Upper lobe of left lung (tissue), 6 donors: ENCODE measurements at regions not wholly inside any gene's neighbourhood (a gene's known extent, or its start where the extent isn't known, plus 50 kb on each side); places are given as distances from the start of the nearest gene placed in this dataset.

Experiments used
- ATAC-seq, 2 donors: fragments of 200-7000 bp; cut with Tn5 transposase; one replicate each; pipeline ENCODE4 v1.9.1; 2022; ENCODE audit warnings: mild to moderate bottlenecking in 2 of 2, moderate library complexity in 2 of 2; ENCODE audit not compliant: low FRiP score in 2 of 2
- DNase-seq, 2 donors: peaks; one replicate each; pipeline ENCODE4 v3.0.0-alpha.2; 2019 to 2020
- H3K27ac ChIP-seq, 4 donors: fragments of 200-600 bp; sonication (generic); one replicate each; pipeline ENCODE4 v1.5.1; 2016 to 2019
- H3K27me3 ChIP-seq, 4 donors: fragments of 200-600 bp; sonication (generic); one replicate each; pipeline ENCODE4 v1.5.1; 2017 to 2019
- H3K36me3 ChIP-seq, 4 donors: fragments of 200-600 bp; sonication (generic); one replicate each; pipeline ENCODE4 v1.5.1; 2016 to 2019
- H3K4me1 ChIP-seq, 4 donors: fragments of 200-600 bp; sonication (generic); one replicate each; pipeline ENCODE4 v1.5.1; 2018 to 2019
- H3K4me3 ChIP-seq, 4 donors: fragments of 200-600 bp; sonication (generic); one replicate each; pipeline ENCODE4 v1.5.1; 2017 to 2019; ENCODE audit warnings: mild to moderate bottlenecking in 2 of 4, moderate library complexity in 1 of 4
- H3K9me3 ChIP-seq, 4 donors: fragments of 200-600 bp; sonication (generic); one replicate each; pipeline ENCODE4 v1.5.1; 2018 to 2019
- EP300 ChIP-seq, 4 donors: sonication (generic); formaldehyde crosslinking; IDR thresholded peaks; one replicate each; pipeline ENCODE4 v1.5.1; 2017; ENCODE audit warnings: antibody characterized with exemption in 4 of 4, control low read depth in 2 of 4
- POLR2A ChIP-seq, 4 donors: fragments of 450-650 bp; IDR thresholded peaks; one replicate each; pipeline ENCODE4 v1.5.1; 2016 to 2017; ENCODE audit warnings: antibody characterized with exemption in 4 of 4, mild to moderate bottlenecking in 2 of 4
- POLR2AphosphoS5 ChIP-seq, 2 donors: sonication (generic); formaldehyde crosslinking; IDR thresholded peaks; one replicate each; pipeline ENCODE4 v1.5.1; 2017; ENCODE audit warnings: antibody characterized with exemption in 2 of 2
- WGBS, 2 donors: methylation state at CpG; one replicate each; pipeline ENCODE4 v1.1.5; 2017 to 2018; 5-methylcytosine and 5-hydroxymethylcytosine counted together
- TF ChIP-seq, protein P1 (sequence below), 6 experiments: fragments of 450-650 bp in 4 of 6; fragments of 200-600 bp in 2 of 6; sonication (generic) in 2 of 6; IDR thresholded peaks; one replicate each; pipeline ENCODE4 v1.5.1; 2016 to 2019; ENCODE audit warnings: antibody characterized with exemption in 6 of 6
- donor health status: DM: no; HTN: no; CAD: no; lungs with moderate emphysema.
- donor health status: DM: no; HTN: yes; CAD: no; lungs with severe emphysema.

DNA sequence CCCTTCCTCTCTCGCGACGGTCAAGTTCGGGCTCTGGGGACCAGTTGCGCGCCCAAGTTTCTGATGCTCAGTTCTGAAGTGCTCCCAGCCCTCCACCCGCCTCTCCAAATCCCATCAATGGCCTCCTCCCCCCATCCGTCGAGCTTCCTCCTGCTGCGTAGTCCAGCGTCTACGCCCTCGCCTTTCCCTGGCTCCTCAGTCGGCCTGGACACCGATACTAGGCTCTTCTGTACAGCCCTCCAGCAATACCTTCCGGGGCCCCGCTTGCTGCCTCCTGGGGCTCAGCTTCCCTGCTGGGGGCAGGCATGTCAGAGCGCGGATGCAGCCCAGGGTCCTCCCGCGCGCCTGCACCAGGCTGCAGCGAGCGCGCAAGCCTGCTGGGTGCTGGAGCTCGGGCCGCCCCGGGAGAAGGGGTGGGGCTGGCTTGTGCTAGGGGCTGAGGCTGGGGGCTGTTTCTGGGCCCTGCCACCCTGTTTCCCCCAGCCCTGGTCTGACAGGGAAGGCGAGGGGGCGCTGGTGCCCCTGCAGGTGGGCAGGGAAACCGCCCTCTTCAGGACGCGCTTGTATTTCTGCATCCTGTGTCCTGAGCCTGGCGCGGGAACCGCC lies 353.3 kb upstream of the SUCLG2 start:
- Histone ChIP-seq H3K27me3 (peaks cover 0 to 4% (median 2%) of the 10 kb centered on the region in 4 donors), H3K27ac (no peak overlapping the region), H3K9me3 (no peaks in the 10 kb centered on the region), H3K4me1 (peaks cover 0 to 8% (median 7%) of the 10 kb centered on the region in 4 donors), H3K36me3 (no peaks in the 10 kb centered on the region), H3K4me3 (peak overlapping the region in 3 of 4 donors; percentile 7 to 33 (median 29))
- ATAC-seq = peak; percentile 48 to 53
- DNase-seq = peak in 1 of 2 donors; percentile 69
- WGBS, 2 donors = 4 to 6% methylated on average over 17 to 26 of the region's 36 CpGs
- TF ChIP-seq POLR2A (IDR thresholded peaks at IDR 0.05) = no peak
- TF ChIP-seq POLR2AphosphoS5 (IDR thresholded peaks at IDR 0.05) = no peak
- TF ChIP-seq EP300 (IDR thresholded peaks at IDR 0.05) = no peak
- TF ChIP-seq, protein P1, sequence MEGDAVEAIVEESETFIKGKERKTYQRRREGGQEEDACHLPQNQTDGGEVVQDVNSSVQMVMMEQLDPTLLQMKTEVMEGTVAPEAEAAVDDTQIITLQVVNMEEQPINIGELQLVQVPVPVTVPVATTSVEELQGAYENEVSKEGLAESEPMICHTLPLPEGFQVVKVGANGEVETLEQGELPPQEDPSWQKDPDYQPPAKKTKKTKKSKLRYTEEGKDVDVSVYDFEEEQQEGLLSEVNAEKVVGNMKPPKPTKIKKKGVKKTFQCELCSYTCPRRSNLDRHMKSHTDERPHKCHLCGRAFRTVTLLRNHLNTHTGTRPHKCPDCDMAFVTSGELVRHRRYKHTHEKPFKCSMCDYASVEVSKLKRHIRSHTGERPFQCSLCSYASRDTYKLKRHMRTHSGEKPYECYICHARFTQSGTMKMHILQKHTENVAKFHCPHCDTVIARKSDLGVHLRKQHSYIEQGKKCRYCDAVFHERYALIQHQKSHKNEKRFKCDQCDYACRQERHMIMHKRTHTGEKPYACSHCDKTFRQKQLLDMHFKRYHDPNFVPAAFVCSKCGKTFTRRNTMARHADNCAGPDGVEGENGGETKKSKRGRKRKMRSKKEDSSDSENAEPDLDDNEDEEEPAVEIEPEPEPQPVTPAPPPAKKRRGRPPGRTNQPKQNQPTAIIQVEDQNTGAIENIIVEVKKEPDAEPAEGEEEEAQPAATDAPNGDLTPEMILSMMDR (IDR thresholded peaks at IDR 0.05) = no peak

DNA sequence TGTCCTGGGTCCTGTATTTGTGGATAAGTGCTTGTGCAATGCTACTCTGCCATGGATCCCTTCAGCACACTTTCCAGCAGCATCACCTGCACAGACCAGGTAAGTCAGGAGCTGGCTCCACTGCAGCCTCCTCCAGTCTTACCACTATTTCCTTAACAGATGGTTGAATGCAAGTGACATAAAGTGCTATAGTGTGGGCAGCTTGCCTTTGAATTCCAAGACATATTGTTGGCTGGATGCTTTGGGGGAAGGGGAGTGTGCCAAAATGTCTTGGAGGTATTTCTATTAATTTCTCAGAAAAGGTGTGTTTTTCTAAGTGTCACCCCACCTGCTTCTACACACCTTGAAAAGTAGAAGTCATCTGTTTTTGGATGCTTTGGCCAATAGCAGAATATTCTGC lies 352.2 kb upstream of the SUCLG2 start:
- no peaks in the 10 kb centered on the region for H3K36me3 ChIP-seq
- TF ChIP-seq POLR2AphosphoS5 (IDR thresholded peaks at IDR 0.05) (no peak), POLR2A (IDR thresholded peaks at IDR 0.05) (no peak), EP300 (IDR thresholded peaks at IDR 0.05) (no peak)
- TF ChIP-seq, protein P1 (IDR thresholded peaks at IDR 0.05) = no peak
- H3K4me3 ChIP-seq = no peak overlapping the region
- no peak for ATAC-seq
- DNase-seq = no peak
- peaks cover 0 to 8% (median 7%) of the 10 kb centered on the region in 4 donors for H3K4me1 ChIP-seq
- no peak overlapping the region for H3K27ac ChIP-seq
- H3K9me3 ChIP-seq = peaks cover 0 to 1% (median 0%) of the 10 kb centered on the region in 4 donors
- H3K27me3 ChIP-seq = peaks cover 0 to 4% (median 2%) of the 10 kb centered on the region in 4 donors

DNA sequence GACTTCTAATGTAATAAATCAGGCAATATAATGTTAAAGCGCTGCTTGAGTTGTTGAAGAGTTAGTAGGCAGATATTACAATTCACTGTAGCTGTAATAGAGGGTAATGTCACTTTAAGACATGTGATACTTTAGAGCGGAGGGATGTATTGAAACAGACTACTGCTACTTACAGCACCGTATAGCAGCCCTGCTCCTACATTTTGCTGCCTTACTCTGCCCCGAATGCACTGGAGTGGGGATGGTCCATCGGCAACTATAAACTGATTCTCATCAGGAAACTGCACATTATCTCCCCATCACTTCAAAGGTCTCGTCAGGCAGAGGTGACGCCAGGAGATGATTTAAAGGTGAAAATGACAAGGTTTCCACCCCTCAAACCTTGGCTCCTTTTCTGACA lies 349.7 kb upstream of the SUCLG2 start:
- DNase-seq (no peak), ATAC-seq (no peak)
- Histone ChIP-seq H3K27ac (no peak overlapping the region), H3K4me3 (no peak overlapping the region), H3K9me3 (peaks cover 0 to 6% (median 0%) of the 10 kb centered on the region in 4 donors), H3K36me3 (no peaks in the 10 kb centered on the region), H3K27me3 (peaks cover 0 to 4% (median 2%) of the 10 kb centered on the region in 4 donors), H3K4me1 (peaks cover 0 to 8% (median 7%) of the 10 kb centered on the region in 4 donors)
- TF ChIP-seq EP300 (IDR thresholded peaks at IDR 0.05) (no peak), POLR2A (IDR thresholded peaks at IDR 0.05) (no peak), POLR2AphosphoS5 (IDR thresholded peaks at IDR 0.05) (no peak)
- TF ChIP-seq, protein P1 (IDR thresholded peaks at IDR 0.05) = no peak
- 41 to 42% methylated on average over 7 of the region's 7 CpGs for WGBS, 2 donors

DNA sequence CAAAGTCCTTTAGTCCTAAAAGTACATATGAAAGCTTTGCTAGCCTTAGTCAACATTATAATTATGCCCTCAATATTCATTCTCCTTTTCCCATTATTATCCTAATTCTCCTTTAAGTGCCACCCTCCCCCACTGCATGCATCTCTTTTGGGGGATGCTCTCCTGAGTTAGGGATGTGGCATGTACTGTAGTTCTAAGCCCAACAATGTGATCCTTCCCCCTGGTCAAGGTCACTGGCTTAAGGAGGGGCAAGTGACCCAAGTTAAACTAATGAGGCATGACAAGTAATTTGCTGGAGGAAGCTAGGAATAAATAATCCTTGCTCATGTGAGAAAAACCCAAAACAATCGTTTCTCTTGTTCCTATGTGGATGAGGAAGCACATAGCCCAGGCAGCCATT lies 343.9 kb upstream of the SUCLG2 start:
- Histone ChIP-seq H3K36me3 (no peaks in the 10 kb centered on the region), H3K4me3 (no peak overlapping the region), H3K27me3 (no peaks in the 10 kb centered on the region), H3K4me1 (no peaks in the 10 kb centered on the region), H3K9me3 (peaks cover 0 to 6% (median 0%) of the 10 kb centered on the region in 4 donors), H3K27ac (no peak overlapping the region)
- TF ChIP-seq POLR2A (IDR thresholded peaks at IDR 0.05) (no peak), POLR2AphosphoS5 (IDR thresholded peaks at IDR 0.05) (no peak), EP300 (IDR thresholded peaks at IDR 0.05) (no peak)
- TF ChIP-seq, protein P1 (IDR thresholded peaks at IDR 0.05) = no peak
- no peak for ATAC-seq
- WGBS, 2 donors = 44 to 47% methylated on average over 1 of the region's 1 CpG
- no peak for DNase-seq

DNA sequence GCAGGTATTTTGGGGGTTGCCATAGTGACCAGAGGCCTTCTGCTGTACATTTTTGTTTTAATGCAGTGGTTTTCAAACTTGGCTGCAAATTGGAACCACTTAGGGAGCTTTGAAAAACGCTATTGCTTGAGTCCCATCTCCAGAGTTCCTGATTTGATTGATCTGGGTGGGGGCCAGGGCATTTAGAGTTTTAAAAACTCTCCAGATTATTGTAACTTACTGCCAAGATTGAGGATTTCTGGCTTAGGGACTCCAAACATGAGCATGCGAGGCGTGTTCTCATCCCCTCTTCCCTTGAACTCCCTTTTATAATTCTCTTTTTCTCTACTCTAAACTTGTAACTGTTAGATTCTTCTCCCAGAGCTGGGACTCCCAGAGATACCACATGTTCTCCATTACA lies 340.8 kb upstream of the SUCLG2 start:
- no peak overlapping the region for H3K27ac ChIP-seq
- no peak for ATAC-seq
- 53 to 57% methylated on average over 3 of the region's 3 CpGs for WGBS, 2 donors
- no peak for TF ChIP-seq EP300 (IDR thresholded peaks at IDR 0.05)
- TF ChIP-seq, protein P1 (IDR thresholded peaks at IDR 0.05) = no peak
- TF ChIP-seq POLR2AphosphoS5 (IDR thresholded peaks at IDR 0.05) = no peak
- no peak for TF ChIP-seq POLR2A (IDR thresholded peaks at IDR 0.05)
- no peaks in the 10 kb centered on the region for H3K9me3 ChIP-seq
- H3K27me3 ChIP-seq = no peaks in the 10 kb centered on the region
- no peak overlapping the region for H3K4me3 ChIP-seq
- no peak for DNase-seq
- no peaks in the 10 kb centered on the region for H3K4me1 ChIP-seq
- H3K36me3 ChIP-seq = no peaks in the 10 kb centered on the region
